ENCODE measurements at regions not wholly inside any gene's neighbourhood (a gene's known extent, or its start where the extent isn't known, plus 50 kb on each side); places are given as distances from the start of the nearest gene placed in this dataset.

- no peak for TF ChIP-seq JUN (IDR thresholded peaks at IDR 0.05)
- TF ChIP-seq FOXS1 (CRISPR knock-in tag; IDR thresholded peaks at IDR 0.05), result no peak
- TF ChIP-seq USF2 (IDR thresholded peaks at IDR 0.05), result no peak
- TF ChIP-seq, protein P1, sequence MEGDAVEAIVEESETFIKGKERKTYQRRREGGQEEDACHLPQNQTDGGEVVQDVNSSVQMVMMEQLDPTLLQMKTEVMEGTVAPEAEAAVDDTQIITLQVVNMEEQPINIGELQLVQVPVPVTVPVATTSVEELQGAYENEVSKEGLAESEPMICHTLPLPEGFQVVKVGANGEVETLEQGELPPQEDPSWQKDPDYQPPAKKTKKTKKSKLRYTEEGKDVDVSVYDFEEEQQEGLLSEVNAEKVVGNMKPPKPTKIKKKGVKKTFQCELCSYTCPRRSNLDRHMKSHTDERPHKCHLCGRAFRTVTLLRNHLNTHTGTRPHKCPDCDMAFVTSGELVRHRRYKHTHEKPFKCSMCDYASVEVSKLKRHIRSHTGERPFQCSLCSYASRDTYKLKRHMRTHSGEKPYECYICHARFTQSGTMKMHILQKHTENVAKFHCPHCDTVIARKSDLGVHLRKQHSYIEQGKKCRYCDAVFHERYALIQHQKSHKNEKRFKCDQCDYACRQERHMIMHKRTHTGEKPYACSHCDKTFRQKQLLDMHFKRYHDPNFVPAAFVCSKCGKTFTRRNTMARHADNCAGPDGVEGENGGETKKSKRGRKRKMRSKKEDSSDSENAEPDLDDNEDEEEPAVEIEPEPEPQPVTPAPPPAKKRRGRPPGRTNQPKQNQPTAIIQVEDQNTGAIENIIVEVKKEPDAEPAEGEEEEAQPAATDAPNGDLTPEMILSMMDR (IDR thresholded peaks at IDR 0.05), result no peak
- TF ChIP-seq RFX5 (IDR thresholded peaks at IDR 0.05), result no peak
- no peak for TF ChIP-seq PBX3 (IDR thresholded peaks at IDR 0.05)
- TF ChIP-seq JUNB (IDR thresholded peaks at IDR 0.05), result no peak
- TF ChIP-seq POLR2A (IDR thresholded peaks at IDR 0.05; ENCODE audit: low read length), result no peak
- TF ChIP-seq SMC3 (IDR thresholded peaks at IDR 0.05), result no peak
- TF ChIP-seq GATA3 (IDR thresholded peaks at IDR 0.05; ENCODE audit: borderline replicate concordance), result no peak
- no peak for TF ChIP-seq MAFK (IDR thresholded peaks at IDR 0.05; ENCODE audit: partially characterized antibody)
- TF ChIP-seq CHD2 (IDR thresholded peaks at IDR 0.05; ENCODE audit: low read length, partially characterized antibody), result no peak
Observed at GRCh38 chr3:157930000-157930780, 176.0 kb downstream of the SHOX2 start.
